ENCODE measurements at regions not wholly inside any gene's neighbourhood (a gene's known extent, or its start where the extent isn't known, plus 50 kb on each side); places are given as distances from the start of the nearest gene placed in this dataset.

- Histone ChIP-seq H2BK12ac (ENCODE audit: low read depth, low read length) (no peak overlapping the region; the same call in 1 of the 2 replicates), H4K8ac (ENCODE audit: extremely low read depth, insufficient read depth, low read length) (no peak overlapping the region; the same call in 1 of the 2 replicates), H3K9me3 (ENCODE audit: insufficient read depth in 2 of 2, low read depth in 1 of 2, low read length in 1 of 2) (no peaks in the 10 kb centered on the region), H3K27me3 (replicated peaks in 1 of 4; ENCODE audit: control insufficient read depth in 3 of 4, extremely low read depth in 1 of 4, insufficient read depth in 3 of 4, low read length in 3 of 4) (peaks cover 0 to 6% (median 0%) of the 10 kb centered on the region in 4 experiments; a peak in 3 of 7 replicates), H4K20me1 (replicated peaks in 1 of 2; ENCODE audit: control insufficient read depth in 1 of 2, insufficient read depth in 2 of 2, low read length in 2 of 2) (no peaks in the 10 kb centered on the region), H3K36me3 (ENCODE audit: control insufficient read depth in 2 of 4, insufficient read depth in 4 of 4, low read length in 3 of 4) (no peaks in the 10 kb centered on the region), H2AFZ (ENCODE audit: low read length) (no peak overlapping the region), H3K18ac (ENCODE audit: extremely low read depth, low read length) (no peak overlapping the region), H3K14ac (ENCODE audit: insufficient read length) (no peak overlapping the region), H2BK5ac (ENCODE audit: low read depth, low read length) (no peak overlapping the region), H2BK120ac (replicated peaks; ENCODE audit: low read depth, low read length) (no peak overlapping the region), H2BK15ac (ENCODE audit: low read length) (no peak overlapping the region; the same call in 1 of the 2 replicates), H3K4me3 (ENCODE audit: extremely low read depth in 1 of 4, insufficient read depth in 2 of 4, low read depth in 3 of 4, low read length in 4 of 4) (no peak overlapping the region), H3K79me1 (ENCODE audit: low read depth, low read length) (no peaks in the 10 kb centered on the region), H3K79me2 (ENCODE audit: control insufficient read depth in 1 of 2, insufficient read depth in 2 of 2, low read length in 2 of 2) (no peaks in the 10 kb centered on the region), H3K4me2 (ENCODE audit: insufficient read depth in 1 of 2, low read depth in 2 of 2, low read length in 2 of 2) (no peak overlapping the region), H3K9ac (replicated peaks in 1 of 4; ENCODE audit: extremely low read depth in 1 of 4, low read depth in 3 of 4, low read length in 3 of 4) (no peak overlapping the region), H3K23me2 (ENCODE audit: low read depth, low read length) (no peaks in the 10 kb centered on the region), H2AK5ac (ENCODE audit: low read depth, low read length) (no peak overlapping the region; the same call in 1 of the 2 replicates), H3K4me1 (replicated peaks in 1 of 4; ENCODE audit: control insufficient read depth in 3 of 4, insufficient read depth in 4 of 4, low read length in 3 of 4) (no peaks in the 10 kb centered on the region; a peak in 1 of 7 replicates), H2BK20ac (ENCODE audit: low read length) (no peak overlapping the region), H3K4ac (replicated peaks; ENCODE audit: insufficient read length, low read depth, low read length) (no peak overlapping the region), H3K23ac (ENCODE audit: insufficient read length) (no peak overlapping the region), H4K91ac (replicated peaks; ENCODE audit: insufficient read length, low read length) (no peak overlapping the region), H3K27ac (ENCODE audit: low read depth, low read length) (no peak overlapping the region), H4K5ac (ENCODE audit: insufficient read length, low read depth, low read length) (no peak overlapping the region), H3K56ac (replicated peaks; ENCODE audit: insufficient read length, low read depth, low read length) (no peak overlapping the region)
- ChIA-PET POLR2A (ENCODE audit: partially characterized antibody) (no interaction called here), CTCF (ENCODE audit: partially characterized antibody) (no interaction called here)
- 81% methylated on average over 20 of the region's 20 CpGs; no CpG with 5 or more reads in 1 of the 2 experiments for WGBS, 2 experiments (ENCODE audit: extremely low coverage in 1 of 2, insufficient coverage in 1 of 2, insufficient read length in 1 of 2, insufficient replicate concordance in 2 of 2, low coverage in 1 of 2, low lambda C conversion rate in 2 of 2, missing lambda C conversion rate in 1 of 2)
- TF ChIP-seq CTBP2 (IDR thresholded peaks at IDR 0.05; ENCODE audit: borderline replicate concordance, insufficient read depth, insufficient read length, low read length) (no peak), POLR2A (IDR thresholded peaks at IDR 0.05; ENCODE audit: control extremely low read depth in 1 of 2, low read depth in 2 of 2, low read length in 2 of 2) (no peak), PHF8 (conservative IDR thresholded peaks at IDR 0.05; ENCODE audit: low read depth, low read length) (no peak), CREB1 (IDR thresholded peaks at IDR 0.05) (no peak), CHD2 (IDR thresholded peaks at IDR 0.05; ENCODE audit: low read length) (no peak), POU5F1 (IDR thresholded peaks at IDR 0.05; ENCODE audit: low read depth, low read length) (no peak), RAD21 (IDR thresholded peaks at IDR 0.05 in 1 of 2, conservative IDR thresholded peaks at IDR 0.05 in 1 of 2; ENCODE audit: low read depth in 2 of 2, low read length in 2 of 2) (peak in 1 of 2 experiments; percentile 2; a peak in 2 of 4 replicates), SUZ12 (IDR thresholded peaks at IDR 0.05; ENCODE audit: low read length) (no peak)
- no peak for DNase-seq (ENCODE audit: low read depth in 1 of 2, low spot score in 2 of 2)
- FAIRE-seq = no peak
These were observed 527.0 kb downstream of the CDH26 start for GRCh38 chr20:60485012-60485760.

Measured in H1 (cell line).